HEK293 (cell line): ENCODE measurements at regions not wholly inside any gene's neighbourhood (a gene's known extent, or its start where the extent isn't known, plus 50 kb on each side); places are given as distances from the start of the nearest gene placed in this dataset.

Experiments used
- CTCF ChIA-PET: fragments of 350-600 bp; formaldehyde crosslinking; extraction: SDS; loops from one replicate; lab custom pipeline; 2021; ENCODE audit warnings: antibody characterized with exemption; lab: Yijun Ruan, JAX
- POLR2A ChIA-PET: fragments of 300-600 bp; formaldehyde crosslinking; extraction: SDS; loops from one replicate; lab custom pipeline; 2020; ENCODE audit warnings: antibody characterized with exemption, inconsistent platforms; lab: Yijun Ruan, JAX
- H3K27ac ChIP-seq: fragments of 200-500 bp; sonication (Bioruptor generic); 2 replicates; pipeline ENCODE4 v1.5.1; 2014; ENCODE audit warnings: low read depth, low read length, control low read depth, inconsistent platforms; ENCODE audit errors: extremely low read depth
- H3K36me3 ChIP-seq, 2 experiments: fragments of 200-500 bp in 1 of 2; sonication (Bioruptor generic) in 1 of 2; 1 replicate in 1 of 2; 2 replicates in 1 of 2; pipeline ENCODE4 v1.5.1; 2014 to 2017; ENCODE audit warnings: inconsistent platforms in 2 of 2, low read length in 2 of 2; ENCODE audit not compliant: control insufficient read depth in 2 of 2, insufficient read depth in 1 of 2
- H3K4me1 ChIP-seq: fragments of 200-500 bp; sonication (Bioruptor generic); 2 replicates; pipeline ENCODE4 v1.5.1; 2014; ENCODE audit warnings: mild to moderate bottlenecking, low read length, inconsistent platforms; ENCODE audit not compliant: control insufficient read depth, insufficient read depth
- H3K4me3 ChIP-seq: 2 replicates; pipeline ENCODE4 v1.5.1; 2011; ENCODE audit warnings: low read depth, mild to moderate bottlenecking, control low read depth, low read length, moderate library complexity
- H3K9me3 ChIP-seq: fragments of 200-500 bp; sonication (Bioruptor generic); 2 replicates; pipeline ENCODE4 v1.5.1; 2014; ENCODE audit warnings: low read depth, low read length, inconsistent platforms; ENCODE audit not compliant: control insufficient read depth, insufficient read depth
- GLI2 ChIP-seq: fragments of 450-650 bp; formaldehyde crosslinking; IDR thresholded peaks from 2 replicates; pipeline ENCODE4; 2017; ENCODE audit warnings: missing biosample characterization, missing genetic modification characterization, low read depth, borderline replicate concordance
- KLF9 ChIP-seq: fragments of 450-650 bp; formaldehyde crosslinking; IDR thresholded peaks from 2 replicates; pipeline ENCODE4 v1.5.1; 2016; ENCODE audit warnings: missing biosample characterization, missing genetic modification characterization, low read depth
- PRDM1 ChIP-seq: fragments of 450-650 bp; formaldehyde crosslinking; IDR thresholded peaks from 2 replicates; pipeline ENCODE4; 2016; ENCODE audit warnings: missing biosample characterization, missing genetic modification characterization
- ZBTB1 ChIP-seq: fragments of 450-650 bp; formaldehyde crosslinking; IDR thresholded peaks from 2 replicates; pipeline ENCODE4 v1.5.1; 2016; ENCODE audit warnings: missing biosample characterization, missing genetic modification characterization
- ZFHX2 ChIP-seq: fragments of 450-650 bp; formaldehyde crosslinking; conservative IDR thresholded peaks from 2 replicates; pipeline ENCODE4 v1.5.1; 2016; ENCODE audit warnings: missing biosample characterization, missing genetic modification characterization
- ZIC2 ChIP-seq: fragments of 450-650 bp; formaldehyde crosslinking; IDR thresholded peaks from 2 replicates; pipeline ENCODE4 v1.5.1; 2016; ENCODE audit warnings: missing biosample characterization, missing genetic modification characterization
- ZNF10 ChIP-seq: fragments of 450-650 bp; formaldehyde crosslinking; IDR thresholded peaks from 2 replicates; pipeline ENCODE4 v1.5.1; 2017; ENCODE audit warnings: missing biosample characterization, missing genetic modification characterization
- ZNF114 ChIP-seq: fragments of 450-650 bp; formaldehyde crosslinking; IDR thresholded peaks from 2 replicates; pipeline ENCODE4 v1.5.0; 2017; ENCODE audit warnings: missing biosample characterization, missing genetic modification characterization
- ZNF239 ChIP-seq: fragments of 450-650 bp; formaldehyde crosslinking; IDR thresholded peaks from 2 replicates; pipeline ENCODE4 v1.5.1; 2016; ENCODE audit warnings: missing biosample characterization, missing genetic modification characterization
- ZNF24 ChIP-seq: fragments of 450-650 bp; formaldehyde crosslinking; IDR thresholded peaks from 2 replicates; pipeline ENCODE4 v1.5.1; 2016; ENCODE audit warnings: missing biosample characterization, missing genetic modification characterization
- ZNF48 ChIP-seq: fragments of 450-650 bp; formaldehyde crosslinking; IDR thresholded peaks from 2 replicates; pipeline ENCODE4 v1.5.1; 2016; ENCODE audit warnings: missing biosample characterization, missing genetic modification characterization
- ZNF521 ChIP-seq: fragments of 450-650 bp; formaldehyde crosslinking; IDR thresholded peaks from 2 replicates; pipeline ENCODE4 v1.5.1; 2017; ENCODE audit warnings: missing biosample characterization, mild to moderate bottlenecking, missing genetic modification characterization
- ZNF529 ChIP-seq: fragments of 450-650 bp; formaldehyde crosslinking; IDR thresholded peaks from 2 replicates; pipeline ENCODE4 v1.5.1; 2017; ENCODE audit warnings: missing genetic modification characterization, missing biosample characterization; ENCODE audit not compliant: insufficient replicate concordance
- ZNF623 ChIP-seq: fragments of 450-650 bp; formaldehyde crosslinking; IDR thresholded peaks from 2 replicates; pipeline ENCODE4 v1.5.1; 2016; ENCODE audit warnings: missing biosample characterization, missing genetic modification characterization
- ZNF658 ChIP-seq: fragments of 450-650 bp; formaldehyde crosslinking; IDR thresholded peaks from 2 replicates; pipeline ENCODE4; 2016; ENCODE audit warnings: missing biosample characterization, missing genetic modification characterization
- ZNF664 ChIP-seq: fragments of 450-650 bp; formaldehyde crosslinking; IDR thresholded peaks from 2 replicates; pipeline ENCODE4 v1.5.1; 2016; ENCODE audit warnings: missing biosample characterization, missing genetic modification characterization
- ZNF776 ChIP-seq: fragments of 450-650 bp; formaldehyde crosslinking; IDR thresholded peaks from 2 replicates; pipeline ENCODE4 v1.5.0; 2017; ENCODE audit warnings: missing biosample characterization, missing genetic modification characterization, borderline replicate concordance
- ZNF777 ChIP-seq: fragments of 450-650 bp; formaldehyde crosslinking; IDR thresholded peaks from 2 replicates; pipeline ENCODE4 v1.5.1; 2017; ENCODE audit warnings: missing biosample characterization, missing genetic modification characterization, borderline replicate concordance
- ZNF843 ChIP-seq: fragments of 450-650 bp; formaldehyde crosslinking; IDR thresholded peaks from 2 replicates; pipeline ENCODE4 v1.5.1; 2016; ENCODE audit warnings: missing biosample characterization, missing genetic modification characterization
- TF ChIP-seq, protein P1 (sequence below): fragments of 450-650 bp; formaldehyde crosslinking; IDR thresholded peaks from 2 replicates; pipeline ENCODE4 v1.5.1; 2016; ENCODE audit warnings: missing biosample characterization, missing genetic modification characterization
- TF ChIP-seq, protein P2 (sequence below): fragments of 450-650 bp; formaldehyde crosslinking; IDR thresholded peaks from 2 replicates; pipeline ENCODE4 v1.5.1; 2016; ENCODE audit warnings: missing biosample characterization, missing genetic modification characterization
- TF ChIP-seq, protein P3 (sequence below): fragments of 450-650 bp; formaldehyde crosslinking; IDR thresholded peaks from 2 replicates; pipeline ENCODE4 v1.5.1; 2016; ENCODE audit warnings: missing biosample characterization, missing genetic modification characterization, low read depth
- TF ChIP-seq, protein P4 (sequence below): fragments of 450-650 bp; formaldehyde crosslinking; IDR thresholded peaks from 2 replicates; pipeline ENCODE4 v1.5.1; 2016; ENCODE audit warnings: missing biosample characterization, missing genetic modification characterization
- TF ChIP-seq, protein P5 (sequence below): fragments of 450-650 bp; formaldehyde crosslinking; IDR thresholded peaks from 2 replicates; pipeline ENCODE4 v1.5.1; 2016; ENCODE audit warnings: missing biosample characterization, missing genetic modification characterization
- TF ChIP-seq, protein P6 (sequence below): IDR thresholded peaks from 2 replicates; pipeline ENCODE4 v1.6.1; 2011; ENCODE audit warnings: mild to moderate bottlenecking, low read depth, low read length, borderline replicate concordance

DNA sequence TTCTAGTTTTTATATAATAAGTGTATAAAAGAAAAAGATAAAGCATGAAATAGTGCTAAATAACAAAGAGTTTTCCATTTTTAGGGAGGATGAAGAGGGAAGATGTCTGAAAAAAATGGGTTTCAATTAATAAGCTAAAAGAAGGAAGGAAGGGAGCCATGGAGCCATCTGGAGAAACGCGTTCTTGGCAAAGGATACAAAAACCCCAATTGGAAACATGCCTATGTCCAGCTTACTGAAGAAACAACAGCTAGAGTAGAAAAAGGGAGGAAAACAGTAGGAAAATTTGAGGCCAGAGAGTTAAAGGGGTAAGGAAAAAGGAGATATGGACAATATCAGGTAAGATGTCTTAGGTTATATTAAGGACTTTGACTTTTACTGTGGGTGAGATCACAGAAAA lies 416.2 kb upstream of the GHITM start:
- Histone ChIP-seq H3K4me1 (no peaks in the 10 kb centered on the region), H3K27ac (no peak overlapping the region), H3K4me3 (no peak overlapping the region), H3K9me3 (no peaks in the 10 kb centered on the region), H3K36me3 (no peaks in the 10 kb centered on the region)
- ChIA-PET CTCF (no interaction called here), POLR2A (no interaction called here)
- TF ChIP-seq, protein P1, sequence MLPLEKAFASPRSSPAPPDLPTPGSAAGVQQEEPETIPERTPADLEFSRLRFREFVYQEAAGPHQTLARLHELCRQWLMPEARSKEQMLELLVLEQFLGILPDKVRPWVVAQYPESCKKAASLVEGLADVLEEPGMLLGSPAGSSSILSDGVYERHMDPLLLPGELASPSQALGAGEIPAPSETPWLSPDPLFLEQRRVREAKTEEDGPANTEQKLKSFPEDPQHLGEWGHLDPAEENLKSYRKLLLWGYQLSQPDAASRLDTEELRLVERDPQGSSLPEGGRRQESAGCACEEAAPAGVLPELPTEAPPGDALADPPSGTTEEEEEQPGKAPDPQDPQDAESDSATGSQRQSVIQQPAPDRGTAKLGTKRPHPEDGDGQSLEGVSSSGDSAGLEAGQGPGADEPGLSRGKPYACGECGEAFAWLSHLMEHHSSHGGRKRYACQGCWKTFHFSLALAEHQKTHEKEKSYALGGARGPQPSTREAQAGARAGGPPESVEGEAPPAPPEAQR (tag by site-specific recombination) = no peak
- TF ChIP-seq ZNF776 (tag by site-specific recombination) (no peak), GLI2 (tag by site-specific recombination) (no peak), ZNF843 (tag by site-specific recombination) (no peak), ZNF48 (tag by site-specific recombination) (no peak), ZBTB1 (no peak), ZNF664 (tag by site-specific recombination) (no peak), ZNF777 (tag by site-specific recombination) (no peak), PRDM1 (tag by site-specific recombination) (no peak)
- TF ChIP-seq, protein P2, sequence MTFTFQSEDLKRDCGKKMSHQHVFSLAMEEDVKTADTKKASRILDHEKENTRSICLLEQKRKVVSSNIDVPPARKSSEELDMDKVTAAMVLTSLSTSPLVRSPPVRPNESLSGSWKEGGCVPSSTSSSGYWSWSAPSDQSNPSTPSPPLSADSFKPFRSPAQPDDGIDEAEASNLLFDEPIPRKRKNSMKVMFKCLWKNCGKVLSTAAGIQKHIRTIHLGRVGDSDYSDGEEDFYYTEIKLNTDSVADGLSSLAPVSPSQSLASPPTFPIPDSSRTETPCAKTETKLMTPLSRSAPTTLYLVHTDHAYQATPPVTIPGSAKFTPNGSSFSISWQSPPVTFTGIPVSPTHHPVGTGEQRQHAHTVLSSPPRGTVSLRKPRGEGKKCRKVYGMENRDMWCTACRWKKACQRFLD = no peak

DNA sequence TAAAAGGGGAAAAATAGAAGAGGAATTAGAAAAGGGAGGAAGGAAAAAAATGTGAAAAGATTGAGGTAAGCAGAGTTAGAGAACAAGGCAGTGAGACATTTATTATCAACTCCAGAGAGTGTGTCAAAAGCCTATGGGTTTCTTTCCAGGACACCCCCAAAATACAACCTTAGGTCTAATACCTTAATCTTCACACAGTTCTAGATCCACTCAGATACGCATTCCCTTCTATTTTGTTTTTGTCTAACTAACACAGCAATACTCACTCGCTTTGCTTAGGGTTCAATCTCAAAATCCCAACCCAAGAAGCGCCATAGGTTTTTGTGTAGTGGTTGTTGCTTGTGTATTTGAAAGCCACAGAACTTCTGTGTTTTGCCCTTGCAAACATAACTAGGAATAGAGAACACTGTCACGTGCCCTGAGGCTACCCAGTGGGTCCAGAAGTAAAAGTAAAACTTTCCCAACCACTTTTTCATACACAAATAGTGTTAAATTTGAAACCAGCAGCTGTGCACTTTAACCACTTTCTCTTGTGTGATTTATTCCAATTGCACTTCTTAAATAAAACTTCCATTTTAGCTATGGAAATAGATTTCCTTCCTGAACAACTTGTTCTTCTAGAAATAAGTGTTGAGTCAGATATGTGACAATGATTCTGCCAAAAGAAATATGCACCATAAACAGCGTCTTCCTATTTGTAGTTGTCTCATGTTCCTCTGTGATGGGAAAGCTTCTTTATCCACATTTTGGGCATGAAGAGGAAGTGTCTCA lies 414.7 kb upstream of the GHITM start:
- Histone ChIP-seq H3K27ac (no peak overlapping the region), H3K4me3 (no peak overlapping the region), H3K36me3 (no peaks in the 10 kb centered on the region), H3K9me3 (no peaks in the 10 kb centered on the region), H3K4me1 (no peaks in the 10 kb centered on the region)
- TF ChIP-seq ZNF24 (tag by site-specific recombination) (no peak), ZNF239 (tag by site-specific recombination) (no peak), ZNF114 (tag by site-specific recombination) (no peak), ZNF10 (tag by site-specific recombination) (no peak), ZNF623 (tag by site-specific recombination) (no peak), ZNF658 (tag by site-specific recombination) (no peak), ZFHX2 (tag by site-specific recombination) (no peak), ZIC2 (no peak), ZNF529 (tag by site-specific recombination) (no peak), KLF9 (tag by site-specific recombination) (no peak), ZNF521 (tag by site-specific recombination) (no peak)
- TF ChIP-seq, protein P3, sequence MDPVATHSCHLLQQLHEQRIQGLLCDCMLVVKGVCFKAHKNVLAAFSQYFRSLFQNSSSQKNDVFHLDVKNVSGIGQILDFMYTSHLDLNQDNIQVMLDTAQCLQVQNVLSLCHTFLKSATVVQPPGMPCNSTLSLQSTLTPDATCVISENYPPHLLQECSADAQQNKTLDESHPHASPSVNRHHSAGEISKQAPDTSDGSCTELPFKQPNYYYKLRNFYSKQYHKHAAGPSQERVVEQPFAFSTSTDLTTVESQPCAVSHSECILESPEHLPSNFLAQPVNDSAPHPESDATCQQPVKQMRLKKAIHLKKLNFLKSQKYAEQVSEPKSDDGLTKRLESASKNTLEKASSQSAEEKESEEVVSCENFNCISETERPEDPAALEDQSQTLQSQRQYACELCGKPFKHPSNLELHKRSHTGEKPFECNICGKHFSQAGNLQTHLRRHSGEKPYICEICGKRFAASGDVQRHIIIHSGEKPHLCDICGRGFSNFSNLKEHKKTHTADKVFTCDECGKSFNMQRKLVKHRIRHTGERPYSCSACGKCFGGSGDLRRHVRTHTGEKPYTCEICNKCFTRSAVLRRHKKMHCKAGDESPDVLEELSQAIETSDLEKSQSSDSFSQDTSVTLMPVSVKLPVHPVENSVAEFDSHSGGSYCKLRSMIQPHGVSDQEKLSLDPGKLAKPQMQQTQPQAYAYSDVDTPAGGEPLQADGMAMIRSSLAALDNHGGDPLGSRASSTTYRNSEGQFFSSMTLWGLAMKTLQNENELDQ (tag by site-specific recombination) = no peak
- TF ChIP-seq, protein P4, sequence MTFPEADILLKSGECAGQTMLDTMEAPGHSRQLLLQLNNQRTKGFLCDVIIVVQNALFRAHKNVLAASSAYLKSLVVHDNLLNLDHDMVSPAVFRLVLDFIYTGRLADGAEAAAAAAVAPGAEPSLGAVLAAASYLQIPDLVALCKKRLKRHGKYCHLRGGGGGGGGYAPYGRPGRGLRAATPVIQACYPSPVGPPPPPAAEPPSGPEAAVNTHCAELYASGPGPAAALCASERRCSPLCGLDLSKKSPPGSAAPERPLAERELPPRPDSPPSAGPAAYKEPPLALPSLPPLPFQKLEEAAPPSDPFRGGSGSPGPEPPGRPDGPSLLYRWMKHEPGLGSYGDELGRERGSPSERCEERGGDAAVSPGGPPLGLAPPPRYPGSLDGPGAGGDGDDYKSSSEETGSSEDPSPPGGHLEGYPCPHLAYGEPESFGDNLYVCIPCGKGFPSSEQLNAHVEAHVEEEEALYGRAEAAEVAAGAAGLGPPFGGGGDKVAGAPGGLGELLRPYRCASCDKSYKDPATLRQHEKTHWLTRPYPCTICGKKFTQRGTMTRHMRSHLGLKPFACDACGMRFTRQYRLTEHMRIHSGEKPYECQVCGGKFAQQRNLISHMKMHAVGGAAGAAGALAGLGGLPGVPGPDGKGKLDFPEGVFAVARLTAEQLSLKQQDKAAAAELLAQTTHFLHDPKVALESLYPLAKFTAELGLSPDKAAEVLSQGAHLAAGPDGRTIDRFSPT (tag by site-specific recombination) = no peak
- TF ChIP-seq, protein P5, sequence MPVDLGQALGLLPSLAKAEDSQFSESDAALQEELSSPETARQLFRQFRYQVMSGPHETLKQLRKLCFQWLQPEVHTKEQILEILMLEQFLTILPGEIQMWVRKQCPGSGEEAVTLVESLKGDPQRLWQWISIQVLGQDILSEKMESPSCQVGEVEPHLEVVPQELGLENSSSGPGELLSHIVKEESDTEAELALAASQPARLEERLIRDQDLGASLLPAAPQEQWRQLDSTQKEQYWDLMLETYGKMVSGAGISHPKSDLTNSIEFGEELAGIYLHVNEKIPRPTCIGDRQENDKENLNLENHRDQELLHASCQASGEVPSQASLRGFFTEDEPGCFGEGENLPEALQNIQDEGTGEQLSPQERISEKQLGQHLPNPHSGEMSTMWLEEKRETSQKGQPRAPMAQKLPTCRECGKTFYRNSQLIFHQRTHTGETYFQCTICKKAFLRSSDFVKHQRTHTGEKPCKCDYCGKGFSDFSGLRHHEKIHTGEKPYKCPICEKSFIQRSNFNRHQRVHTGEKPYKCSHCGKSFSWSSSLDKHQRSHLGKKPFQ (tag by site-specific recombination) = no peak
- TF ChIP-seq, protein P6, sequence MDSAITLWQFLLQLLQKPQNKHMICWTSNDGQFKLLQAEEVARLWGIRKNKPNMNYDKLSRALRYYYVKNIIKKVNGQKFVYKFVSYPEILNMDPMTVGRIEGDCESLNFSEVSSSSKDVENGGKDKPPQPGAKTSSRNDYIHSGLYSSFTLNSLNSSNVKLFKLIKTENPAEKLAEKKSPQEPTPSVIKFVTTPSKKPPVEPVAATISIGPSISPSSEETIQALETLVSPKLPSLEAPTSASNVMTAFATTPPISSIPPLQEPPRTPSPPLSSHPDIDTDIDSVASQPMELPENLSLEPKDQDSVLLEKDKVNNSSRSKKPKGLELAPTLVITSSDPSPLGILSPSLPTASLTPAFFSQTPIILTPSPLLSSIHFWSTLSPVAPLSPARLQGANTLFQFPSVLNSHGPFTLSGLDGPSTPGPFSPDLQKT = no peak
- POLR2A ChIA-PET = no interaction called here
- CTCF ChIA-PET = interaction anchor here (0.7 kb wide), 1 partner anchor 390 kb away, joined by 3 read pairs; no protein-coding TSS in a partner anchor
